H9 (cell line): ENCODE measurements at regions not wholly inside any gene's neighbourhood (a gene's known extent, or its start where the extent isn't known, plus 50 kb on each side); places are given as distances from the start of the nearest gene placed in this dataset.

ENCODE experiments used
- DNase-seq: peaks from one replicate; pipeline ENCODE4 v3.0.0-alpha.2; 2017
- H2AFZ ChIP-seq: one replicate; pipeline ENCODE4 v1.6.1; 2013; ENCODE audit warnings: mild to moderate bottlenecking, low read length, control low read depth, moderate library complexity
- H2AK5ac ChIP-seq: 2 replicates; pipeline ENCODE4 v1.6.1; 2013; ENCODE audit warnings: low read length, control low read depth, mixed read lengths; ENCODE audit not compliant: insufficient read length
- H2BK120ac ChIP-seq: one replicate; pipeline ENCODE4 v1.6.1; 2013; ENCODE audit warnings: low read depth, mild to moderate bottlenecking, low read length, control low read depth, inconsistent platforms; ENCODE audit not compliant: poor library complexity, severe bottlenecking
- H2BK12ac ChIP-seq: 2 replicates; pipeline ENCODE4 v1.6.1; 2013; ENCODE audit warnings: low read length, control low read depth, mixed read lengths, low read depth; ENCODE audit not compliant: insufficient read length
- H2BK15ac ChIP-seq: 2 replicates; pipeline ENCODE4 v1.6.1; 2013; ENCODE audit warnings: low read depth, low read length, control low read depth
- H2BK20ac ChIP-seq: one replicate; pipeline ENCODE4 v1.6.1; 2013; ENCODE audit warnings: low read depth, mild to moderate bottlenecking, low read length, control low read depth, inconsistent platforms; ENCODE audit not compliant: poor library complexity, severe bottlenecking
- H2BK5ac ChIP-seq: 2 replicates; pipeline ENCODE4 v1.6.1; 2013; ENCODE audit warnings: low read length, control low read depth, mixed read lengths; ENCODE audit not compliant: insufficient read length
- H3K14ac ChIP-seq: 2 replicates; pipeline ENCODE4 v1.6.1; 2013; ENCODE audit warnings: low read length, control low read depth; ENCODE audit not compliant: insufficient read depth
- H3K18ac ChIP-seq: 2 replicates; pipeline ENCODE4 v1.6.1; 2013; ENCODE audit warnings: low read depth, mild to moderate bottlenecking, mixed read lengths, low read length, control low read depth; ENCODE audit not compliant: insufficient read length
- H3K23ac ChIP-seq: 2 replicates; pipeline ENCODE4 v1.6.1; 2013; ENCODE audit warnings: low read length, control low read depth, mixed read lengths, low read depth; ENCODE audit not compliant: insufficient read length
- H3K23me2 ChIP-seq: 2 replicates; pipeline ENCODE4 v1.6.1; 2013; ENCODE audit warnings: low read depth, mild to moderate bottlenecking, mixed read lengths, low read length, control low read depth; ENCODE audit not compliant: insufficient read length, poor library complexity, severe bottlenecking
- H3K27ac ChIP-seq: 2 replicates; pipeline ENCODE4 v1.5.1; 2013; ENCODE audit warnings: low read length, control low read depth, mixed read lengths, low read depth; ENCODE audit not compliant: insufficient read length
- H3K27me3 ChIP-seq: 2 replicates; pipeline ENCODE4 v1.6.1; 2013; ENCODE audit warnings: low read length, control low read depth, inconsistent platforms; ENCODE audit not compliant: insufficient read depth
- H3K4ac ChIP-seq: 2 replicates; pipeline ENCODE4 v1.6.1; 2013; ENCODE audit warnings: low read depth, mild to moderate bottlenecking, control low read depth, inconsistent platforms, low read length, moderate library complexity
- H3K4me1 ChIP-seq: 2 replicates; pipeline ENCODE4 v1.6.1; 2013; ENCODE audit warnings: low read length, control low read depth, inconsistent platforms; ENCODE audit not compliant: insufficient read depth
- H3K4me2 ChIP-seq: 2 replicates; pipeline ENCODE4 v1.6.1; 2013; ENCODE audit warnings: low read length, control low read depth, mixed read lengths; ENCODE audit not compliant: insufficient read length, insufficient read depth
- H3K56ac ChIP-seq: 2 replicates; pipeline ENCODE4 v1.6.1; 2013; ENCODE audit warnings: low read depth, mild to moderate bottlenecking, mixed read lengths, low read length, control low read depth; ENCODE audit not compliant: insufficient read length
- H3K79me1 ChIP-seq: 2 replicates; pipeline ENCODE4 v1.6.1; 2013; ENCODE audit warnings: low read depth, mild to moderate bottlenecking, moderate library complexity, low read length, control low read depth, inconsistent platforms; ENCODE audit not compliant: insufficient read depth, poor library complexity, severe bottlenecking
- H3K79me2 ChIP-seq: 2 replicates; pipeline ENCODE4 v1.6.1; 2013; ENCODE audit warnings: low read length, control low read depth, inconsistent platforms; ENCODE audit not compliant: insufficient read depth
- H3K9ac ChIP-seq: 2 replicates; pipeline ENCODE4 v1.6.1; 2013; ENCODE audit warnings: low read length, control low read depth, mixed read lengths; ENCODE audit not compliant: insufficient read length; ENCODE audit errors: extremely low read depth
- H3K9me3 ChIP-seq: one replicate; pipeline ENCODE4 v1.6.1; 2013; ENCODE audit warnings: low read depth, low read length, inconsistent platforms; ENCODE audit not compliant: control insufficient read depth
- H3T11ph ChIP-seq: one replicate; pipeline ENCODE4 v1.6.1; 2013; ENCODE audit warnings: mild to moderate bottlenecking, low read length, control low read depth, inconsistent platforms
- H4K20me1 ChIP-seq: one replicate; pipeline ENCODE4 v1.6.1; 2013; ENCODE audit not compliant: control insufficient read depth, insufficient read length, insufficient read depth
- H4K5ac ChIP-seq: 2 replicates; pipeline ENCODE4 v1.6.1; 2013; ENCODE audit warnings: low read depth, mild to moderate bottlenecking, mixed read lengths, low read length, control low read depth; ENCODE audit not compliant: insufficient read length
- H4K8ac ChIP-seq: replicated peaks from 2 replicates; pipeline ENCODE4 v1.6.1; 2013; ENCODE audit warnings: low read length, control low read depth, mixed read lengths, low read depth; ENCODE audit not compliant: insufficient read length
- H4K91ac ChIP-seq: 2 replicates; pipeline ENCODE4 v1.6.1; 2013; ENCODE audit warnings: low read depth, mild to moderate bottlenecking, moderate library complexity, mixed read lengths, low read length, control low read depth; ENCODE audit not compliant: insufficient read length
- H3K27ac Mint-ChIP-seq, 3 experiments: 2 replicates in 2 of 3; 3 replicates in 1 of 3; pipeline ENCODE4 v1.8.0; 2020 to 2021; ENCODE audit warnings: mixed read lengths in 3 of 3, mild to moderate bottlenecking in 1 of 3, moderate library complexity in 1 of 3
- H3K27me3 Mint-ChIP-seq: 2 replicates; pipeline ENCODE4 v1.8.0; 2021; ENCODE audit warnings: low read depth, mild to moderate bottlenecking, moderate library complexity, mixed read lengths
- H3K36me3 Mint-ChIP-seq, 3 experiments: 2 replicates in 2 of 3; 3 replicates in 1 of 3; pipeline ENCODE4 v1.8.0; 2020 to 2021; ENCODE audit warnings: low read depth in 3 of 3, mixed read lengths in 3 of 3; ENCODE audit not compliant: insufficient read depth in 1 of 3
- H3K4me1 Mint-ChIP-seq, 2 experiments: 2 replicates each; pipeline ENCODE4 v1.8.0; 2020; ENCODE audit warnings: mixed read lengths in 2 of 2
- H3K4me3 Mint-ChIP-seq, 2 experiments: 2 replicates in 1 of 2; 3 replicates in 1 of 2; pipeline ENCODE4 v1.8.0; 2020 to 2021; ENCODE audit warnings: mild to moderate bottlenecking in 2 of 2, mixed read lengths in 2 of 2, moderate library complexity in 1 of 2
- H3K9me3 Mint-ChIP-seq, 2 experiments: 2 replicates in 1 of 2; 3 replicates in 1 of 2; pipeline ENCODE4 v1.8.0; 2020; ENCODE audit warnings: mild to moderate bottlenecking in 2 of 2, mixed read lengths in 2 of 2, moderate library complexity in 1 of 2
- TF ChIP-seq, protein P1 (sequence below): fragments of 200-600 bp; sonication (generic); conservative IDR thresholded peaks from 3 replicates; pipeline ENCODE4 v1.8.0; 2021; ENCODE audit warnings: antibody characterized with exemption, mild to moderate bottlenecking

DNA sequence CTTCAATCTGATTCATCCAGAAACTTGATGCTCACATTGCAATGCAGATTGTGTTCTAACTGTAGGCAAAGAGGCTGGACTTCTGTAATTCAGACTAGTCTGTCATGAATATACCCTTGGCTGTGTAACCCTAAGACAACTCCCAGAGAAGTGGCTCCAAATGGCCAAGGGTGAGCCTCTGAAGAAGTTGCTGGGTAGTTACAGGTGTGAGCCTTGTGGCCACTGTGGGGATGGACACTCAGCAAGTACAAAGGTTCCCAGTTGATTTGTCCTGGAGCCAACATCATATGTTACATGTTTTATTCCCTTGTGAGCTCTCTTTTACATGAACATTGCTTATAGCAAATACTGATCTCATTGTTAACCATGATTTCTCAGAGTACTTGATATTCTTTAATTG, 94.8 kb upstream of the KCNJ3 start:
- Histone ChIP-seq H2BK120ac (no peak overlapping the region), H2BK12ac (no peak overlapping the region), H3K18ac (no peak overlapping the region), H3K4me2 (no peak overlapping the region), H3K9ac (no peak overlapping the region), H2BK5ac (no peak overlapping the region), H3K27me3 (no peaks in the 10 kb centered on the region), H3T11ph (no peak overlapping the region), H3K4ac (no peak overlapping the region), H3K14ac (no peak overlapping the region), H3K23ac (no peak overlapping the region), H3K56ac (no peak overlapping the region), H2AFZ (no peak overlapping the region), H2BK15ac (no peak overlapping the region), H3K23me2 (no peaks in the 10 kb centered on the region), H3K9me3 (no peaks in the 10 kb centered on the region), H3K79me2 (no peaks in the 10 kb centered on the region), H4K20me1 (no peaks in the 10 kb centered on the region), H4K8ac (no peak overlapping the region), H3K4me1 (no peaks in the 10 kb centered on the region), H3K79me1 (no peaks in the 10 kb centered on the region), H2AK5ac (no peak overlapping the region), H3K27ac (no peak overlapping the region), H4K5ac (no peak overlapping the region), H2BK20ac (no peak overlapping the region), H4K91ac (no peak overlapping the region)
- peaks cover 0 to 3% of the 10 kb centered on the region in 2 experiments; a peak in 1 of 5 replicates for H3K9me3 Mint-ChIP-seq
- H3K27ac Mint-ChIP-seq = no peak overlapping the region
- no peaks in the 10 kb centered on the region for H3K36me3 Mint-ChIP-seq
- H3K4me1 Mint-ChIP-seq = peaks cover 9 to 11% of the 10 kb centered on the region in 2 experiments
- H3K4me3 Mint-ChIP-seq = no peak overlapping the region
- no peak for DNase-seq
- TF ChIP-seq, protein P1, sequence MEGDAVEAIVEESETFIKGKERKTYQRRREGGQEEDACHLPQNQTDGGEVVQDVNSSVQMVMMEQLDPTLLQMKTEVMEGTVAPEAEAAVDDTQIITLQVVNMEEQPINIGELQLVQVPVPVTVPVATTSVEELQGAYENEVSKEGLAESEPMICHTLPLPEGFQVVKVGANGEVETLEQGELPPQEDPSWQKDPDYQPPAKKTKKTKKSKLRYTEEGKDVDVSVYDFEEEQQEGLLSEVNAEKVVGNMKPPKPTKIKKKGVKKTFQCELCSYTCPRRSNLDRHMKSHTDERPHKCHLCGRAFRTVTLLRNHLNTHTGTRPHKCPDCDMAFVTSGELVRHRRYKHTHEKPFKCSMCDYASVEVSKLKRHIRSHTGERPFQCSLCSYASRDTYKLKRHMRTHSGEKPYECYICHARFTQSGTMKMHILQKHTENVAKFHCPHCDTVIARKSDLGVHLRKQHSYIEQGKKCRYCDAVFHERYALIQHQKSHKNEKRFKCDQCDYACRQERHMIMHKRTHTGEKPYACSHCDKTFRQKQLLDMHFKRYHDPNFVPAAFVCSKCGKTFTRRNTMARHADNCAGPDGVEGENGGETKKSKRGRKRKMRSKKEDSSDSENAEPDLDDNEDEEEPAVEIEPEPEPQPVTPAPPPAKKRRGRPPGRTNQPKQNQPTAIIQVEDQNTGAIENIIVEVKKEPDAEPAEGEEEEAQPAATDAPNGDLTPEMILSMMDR = peak; percentile 44
- H3K27me3 Mint-ChIP-seq = no peaks in the 10 kb centered on the region
